Stimulated activated CD8-positive, alpha-beta memory T cell treated with anti-CD3 and anti-CD28 coated beads, Interleukin-15, amount 100 ng/mL, for 48 hours (primary cell): ENCODE measurements at regions not wholly inside any gene's neighbourhood (a gene's known extent, or its start where the extent isn't known, plus 50 kb on each side); places are given as distances from the start of the nearest gene placed in this dataset.

ENCODE experiments used
- DNase-seq, 2 donors: peaks; one replicate each; pipeline ENCODE4 v3.0.0-alpha.2; 2020; ENCODE audit warnings: low read depth in 2 of 2

- no peak for DNase-seq
These were observed 912.3 kb upstream of the SEL1L start for GRCh38 chr14:82445810-82446570.

DNA sequence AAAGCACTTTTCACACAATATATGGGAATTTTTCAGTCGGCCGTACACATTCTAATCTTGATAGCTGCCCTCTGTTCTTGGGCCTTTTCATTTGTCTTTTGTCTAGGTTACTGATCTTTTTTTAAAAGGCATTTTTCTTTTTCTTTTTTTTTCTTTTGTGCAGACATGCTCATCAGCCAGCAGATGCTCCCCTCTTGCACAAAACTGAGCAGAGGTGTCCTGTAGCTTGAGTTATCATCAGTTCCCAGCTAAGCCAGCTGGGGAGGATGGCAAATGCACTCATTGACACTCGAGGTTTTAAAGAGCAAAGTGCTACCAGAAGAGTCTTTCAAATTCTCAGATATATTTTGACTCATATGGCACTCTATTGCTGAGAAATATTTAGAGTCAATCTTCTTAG is 913.9 kb upstream of the SEL1L start:
- DNase-seq = no peak

DNA sequence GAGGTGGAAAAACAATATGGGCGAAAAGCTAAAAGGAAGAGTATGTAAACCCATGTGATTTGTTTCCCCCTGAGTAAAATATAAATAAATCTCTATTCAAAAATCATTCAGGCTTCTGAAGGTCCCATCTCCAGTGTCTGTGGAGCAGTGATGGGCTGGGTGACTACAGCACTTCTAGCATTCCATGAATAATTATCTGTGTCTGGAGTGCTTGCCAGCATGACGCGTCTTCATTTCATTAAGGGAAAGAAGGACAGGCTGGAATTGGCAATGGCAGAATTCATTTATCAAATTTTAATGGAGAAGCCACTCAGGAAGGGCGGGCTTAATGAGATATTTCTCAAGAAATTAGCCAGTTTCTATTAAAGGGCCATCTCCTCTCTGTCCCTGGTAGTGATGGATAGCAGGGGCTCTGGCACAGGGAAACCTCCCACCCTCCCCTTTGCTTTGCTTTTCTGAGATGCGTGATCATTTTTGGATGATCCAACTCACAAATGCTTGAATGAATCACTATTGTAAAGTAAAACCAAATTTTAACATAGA is 916.3 kb upstream of the SEL1L start:
- no peak for DNase-seq

- no peak for DNase-seq
These were observed 918.0 kb upstream of the SEL1L start for GRCh38 chr14:82451675-82452074.

GRCh38 chr14:82482345-82482744 is 948.7 kb upstream of the SEL1L start:
- DNase-seq = no peak

- no peak for DNase-seq
These were observed 954.8 kb upstream of the SEL1L start for GRCh38 chr14:82488473-82488872.

- no peak for DNase-seq
These were observed 956.7 kb upstream of the SEL1L start for GRCh38 chr14:82490397-82490796.

GRCh38 chr14:82492157-82492556 is 958.5 kb upstream of the SEL1L start:
- DNase-seq = no peak

DNA sequence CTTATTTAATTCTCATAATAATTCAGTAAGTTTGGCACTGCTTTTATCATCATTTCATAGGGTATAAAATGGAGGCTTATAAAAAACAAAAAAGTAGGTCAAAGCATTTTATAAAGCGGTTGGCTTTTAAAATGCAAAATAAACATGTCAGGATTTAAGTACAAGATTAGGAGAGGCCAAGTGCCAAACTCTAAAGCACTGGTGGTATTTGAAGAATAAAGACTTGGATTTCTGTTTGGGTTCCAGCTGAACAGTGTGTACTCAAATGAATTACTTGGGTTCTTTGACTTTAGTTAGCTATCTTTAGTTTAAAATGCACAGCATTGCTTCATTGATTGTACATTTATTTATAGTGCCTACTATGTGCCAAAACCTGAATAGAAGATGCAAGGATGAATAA is 966.6 kb upstream of the SEL1L start:
- DNase-seq = no peak

GRCh38 chr14:82501554-82501953 is 967.9 kb upstream of the SEL1L start:
- no peak for DNase-seq

GRCh38 chr14:82502043-82502442 is 968.4 kb upstream of the SEL1L start:
- no peak for DNase-seq

- DNase-seq = no peak
These were observed 971.2 kb upstream of the SEL1L start for GRCh38 chr14:82504894-82505293.

GRCh38 chr14:82510007-82510406 is 976.4 kb upstream of the SEL1L start:
- no peak for DNase-seq

- DNase-seq = no peak
These were observed 977.7 kb upstream of the SEL1L start for GRCh38 chr14:82511399-82511798.

DNA sequence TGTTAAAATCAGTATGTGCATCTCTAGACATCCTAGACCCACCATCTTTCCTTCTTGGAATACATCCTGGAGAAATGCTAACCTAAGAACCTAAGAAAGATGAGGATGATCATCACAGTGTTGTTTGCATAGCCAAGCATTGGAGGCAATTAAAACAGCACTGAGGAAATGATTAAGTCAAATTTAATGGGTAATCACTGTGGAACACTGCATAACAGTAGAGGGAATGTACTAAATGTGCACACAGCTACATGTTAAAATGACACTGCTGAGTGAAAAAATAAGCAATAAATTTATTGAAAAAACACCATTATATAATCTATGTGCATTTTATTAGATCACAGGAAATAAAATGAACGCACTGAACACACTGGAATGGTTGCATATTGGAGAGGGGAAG is 987.1 kb upstream of the SEL1L start:
- no peak for DNase-seq

GRCh38 chr14:82521191-82521590 is 987.5 kb upstream of the SEL1L start:
- no peak for DNase-seq

DNA sequence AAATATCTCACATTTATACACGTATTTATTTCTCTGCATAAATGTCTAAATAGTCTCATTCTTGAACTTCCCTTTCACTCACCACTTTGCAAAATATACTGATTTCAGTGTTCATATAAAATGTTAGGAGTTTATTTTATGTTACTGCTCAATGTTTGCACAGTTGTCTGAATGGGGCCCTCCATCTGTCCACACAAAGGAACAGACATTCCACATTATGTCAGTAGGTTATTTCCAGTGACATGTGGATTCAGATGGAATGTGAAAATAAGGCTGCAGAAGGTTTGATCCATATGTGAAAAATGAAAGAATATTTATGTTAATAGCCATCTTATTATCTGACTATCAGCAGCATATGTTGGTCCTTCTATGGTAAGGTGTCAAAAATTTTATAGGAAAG is 994.4 kb upstream of the SEL1L start:
- DNase-seq = no peak

DNA sequence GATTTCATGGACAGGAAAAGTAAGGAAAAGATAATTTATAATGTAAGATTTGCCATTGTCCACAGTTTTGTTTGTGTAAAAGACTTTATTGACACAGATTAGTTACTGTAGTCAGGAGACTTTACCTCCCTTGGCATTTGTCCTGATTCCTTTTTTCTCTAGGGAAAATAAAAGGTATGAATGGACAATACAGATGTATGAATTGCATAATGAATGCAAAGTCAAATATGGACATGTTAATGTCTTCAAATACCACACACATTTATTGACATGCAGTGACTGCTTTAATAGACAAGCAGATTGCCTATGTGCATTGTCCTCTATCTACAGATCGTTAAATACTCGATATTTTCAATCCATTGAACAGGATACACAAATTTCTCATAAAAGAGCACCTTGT is 999.7 kb upstream of the SEL1L start:
- DNase-seq = no peak

- DNase-seq = no peak
These were observed 1002.9 kb upstream of the SEL1L start for GRCh38 chr14:82536566-82536965.

GRCh38 chr14:82537831-82538230 is 1004.2 kb upstream of the SEL1L start:
- DNase-seq = no peak

- no peak for DNase-seq
These were observed 1012.7 kb upstream of the SEL1L start for GRCh38 chr14:82546401-82546800.

DNA sequence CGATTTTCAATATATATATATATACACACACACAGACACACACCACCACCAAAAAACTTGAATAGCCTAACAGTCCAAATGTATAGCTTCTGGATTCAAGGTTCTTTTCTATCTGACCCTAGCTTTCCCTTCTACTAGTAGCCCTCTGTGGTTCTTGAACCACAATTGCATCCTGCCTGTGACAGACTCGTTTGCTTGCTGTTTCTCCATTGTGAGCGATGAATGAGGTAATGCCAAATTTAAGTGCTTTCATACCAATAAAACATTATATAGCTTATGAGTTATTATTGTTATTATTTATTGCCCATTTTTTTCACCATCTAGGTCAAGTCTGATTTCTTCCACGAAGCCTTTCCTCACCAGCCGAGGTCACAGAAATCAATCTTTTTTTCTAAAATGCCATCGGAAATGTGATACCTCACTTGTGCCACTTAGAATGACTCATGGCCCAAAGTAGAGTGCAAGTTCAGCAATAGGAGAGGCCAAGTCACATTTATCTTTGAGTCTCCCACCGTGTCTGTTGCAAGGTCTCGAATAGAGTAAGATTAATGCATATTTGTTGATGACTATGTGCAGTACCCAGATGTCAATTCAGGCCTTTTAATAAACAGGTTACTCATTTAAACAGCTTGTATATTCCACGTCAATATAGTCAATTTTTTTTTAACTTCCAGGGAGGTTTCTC is 1015.8 kb upstream of the SEL1L start:
- DNase-seq = no peak

DNA sequence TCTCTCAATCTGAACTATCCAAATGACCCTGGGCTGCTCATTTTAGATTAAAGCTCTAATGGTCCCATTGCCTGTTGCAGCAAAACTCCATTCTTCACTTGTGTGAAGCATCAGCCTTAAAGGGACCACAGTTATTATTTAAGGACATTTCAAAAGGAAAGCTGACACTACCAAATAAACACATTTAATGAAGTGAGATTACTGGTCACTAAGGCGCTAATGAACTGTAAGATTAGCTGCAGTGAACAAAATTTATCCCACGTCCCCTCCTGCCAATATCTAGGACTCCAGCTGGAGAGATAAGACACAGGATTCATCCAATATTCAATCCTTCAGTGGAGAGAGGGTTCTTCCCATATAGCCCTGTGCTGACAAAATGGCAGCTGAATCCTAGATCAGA is 1029.2 kb upstream of the SEL1L start:
- no peak for DNase-seq
